Posterior cingulate gyrus (tissue), 11 donors: ENCODE measurements at regions not wholly inside any gene's neighbourhood (a gene's known extent, or its start where the extent isn't known, plus 50 kb on each side); places are given as distances from the start of the nearest gene placed in this dataset.

Experiments used
- DNase-seq, 10 donors: peaks; one replicate each; pipeline versions ENCODE4 v3.0.0 to v3.0.0-alpha.2; 2020 to 2021; ENCODE audit warnings: mixed read lengths in 3 of 10
- intact Hi-C: fragments of 100-400 bp; cut with DNase I; formaldehyde crosslinking; loops from one replicate; pipeline ENCODE4 v1.15.1; 2023

- intact Hi-C loops = no loop called here
Observed at GRCh38 chr2:126817172-126817571, 81.5 kb upstream of the TEX51 start.

GRCh38 chr2:126822115-126822514, 76.6 kb upstream of the TEX51 start:
- no peak for DNase-seq
- intact Hi-C loops = no loop called here

More at GRCh38 chr2:126817172-126817571, 81.5 kb upstream of the TEX51 start:
- no peak for DNase-seq

- intact Hi-C loops = no loop called here
Observed at GRCh38 chr2:126822921-126823320, 75.8 kb upstream of the TEX51 start.

GRCh38 chr2:126823951-126824350, 74.7 kb upstream of the TEX51 start:
- intact Hi-C loops = no loop called here
- DNase-seq = no peak

More at GRCh38 chr2:126822921-126823320, 75.8 kb upstream of the TEX51 start:
- DNase-seq = no peak

GRCh38 chr2:126824663-126825062, 74.0 kb upstream of the TEX51 start:
- DNase-seq = no peak

GRCh38 chr2:126825316-126825715, 73.4 kb upstream of the TEX51 start:
- intact Hi-C loops = no loop called here
- no peak for DNase-seq

More at GRCh38 chr2:126824663-126825062, 74.0 kb upstream of the TEX51 start:
- intact Hi-C loops = no loop called here

- no peak for DNase-seq
- intact Hi-C loops = no loop called here
Observed at GRCh38 chr2:126826491-126826890, 72.2 kb upstream of the TEX51 start.

GRCh38 chr2:126827371-126827770, 71.3 kb upstream of the TEX51 start:
- intact Hi-C loops = no loop called here
- DNase-seq = no peak

GRCh38 chr2:126828051-126828450, 70.6 kb upstream of the TEX51 start:
- intact Hi-C loops = no loop called here
- DNase-seq = no peak

GRCh38 chr2:126828491-126828890, 70.2 kb upstream of the TEX51 start:
- no peak for DNase-seq
- intact Hi-C loops = no loop called here

- DNase-seq = no peak
- intact Hi-C loops = no loop called here
Observed at GRCh38 chr2:126831234-126832005, 67.3 kb upstream of the TEX51 start.

GRCh38 chr2:126832014-126832413, 66.7 kb upstream of the TEX51 start:
- intact Hi-C loops = no loop called here
- no peak for DNase-seq

- intact Hi-C loops = no loop called here
- DNase-seq = no peak
Observed at GRCh38 chr2:126832757-126833156, 65.9 kb upstream of the TEX51 start.

GRCh38 chr2:126834006-126834659, 64.6 kb upstream of the TEX51 start:
- no peak for DNase-seq
- intact Hi-C loops = no loop called here

- intact Hi-C loops = no loop called here
- no peak for DNase-seq
Observed at GRCh38 chr2:126835261-126835660, 63.4 kb upstream of the TEX51 start.

- no peak for DNase-seq
- intact Hi-C loops = no loop called here
Observed at GRCh38 chr2:126835831-126836230, 62.9 kb upstream of the TEX51 start.

- intact Hi-C loops = no loop called here
- DNase-seq = no peak
Observed at GRCh38 chr2:126836761-126837679, 61.7 kb upstream of the TEX51 start.

GRCh38 chr2:126837966-126838715, 60.5 kb upstream of the TEX51 start:
- intact Hi-C loops = no loop called here
- no peak for DNase-seq

GRCh38 chr2:126838716-126838985, 60.0 kb upstream of the TEX51 start:
- intact Hi-C loops = no loop called here
- no peak for DNase-seq

- no peak for DNase-seq
- intact Hi-C loops = no loop called here
Observed at GRCh38 chr2:126839796-126840195, 58.9 kb upstream of the TEX51 start.

GRCh38 chr2:126843081-126843480, 55.6 kb upstream of the TEX51 start:
- DNase-seq = peak in 1 of 10 donors; percentile 26
- intact Hi-C loops = no loop called here
